ENCODE measurements at regions not wholly inside any gene's neighbourhood (a gene's known extent, or its start where the extent isn't known, plus 50 kb on each side); places are given as distances from the start of the nearest gene placed in this dataset.

DNA sequence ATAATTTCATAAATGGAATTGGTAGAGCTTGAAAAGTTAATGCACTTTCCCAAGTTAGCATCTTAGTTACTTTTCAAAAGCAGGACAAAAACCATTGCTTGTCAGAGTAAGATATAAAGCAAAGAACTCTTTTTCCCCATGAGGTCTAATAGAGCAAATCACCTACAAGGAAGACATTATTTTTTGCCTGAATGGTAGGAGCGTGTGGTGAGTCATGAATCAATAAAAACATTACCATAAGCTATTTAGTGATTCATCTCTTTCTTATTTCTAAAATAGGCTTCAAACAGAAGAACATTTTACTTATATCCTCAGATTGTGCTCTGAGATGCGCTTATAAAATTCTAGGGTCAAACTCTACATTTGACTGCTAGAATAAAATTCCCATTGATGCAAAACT is 109.4 kb upstream of the GPRIN3 start:
- no peak for DNase-seq

GRCh38 chr4:89413518-89413917 is 105.9 kb upstream of the GPRIN3 start:
- no peak for DNase-seq

- DNase-seq: no peak
These were observed 104.1 kb upstream of the GPRIN3 start for GRCh38 chr4:89411539-89412309.

GRCh38 chr4:89410687-89411086 is 103.1 kb upstream of the GPRIN3 start:
- DNase-seq: no peak

- no peak for DNase-seq
These were observed 96.9 kb upstream of the GPRIN3 start for GRCh38 chr4:89404530-89404929.

DNA sequence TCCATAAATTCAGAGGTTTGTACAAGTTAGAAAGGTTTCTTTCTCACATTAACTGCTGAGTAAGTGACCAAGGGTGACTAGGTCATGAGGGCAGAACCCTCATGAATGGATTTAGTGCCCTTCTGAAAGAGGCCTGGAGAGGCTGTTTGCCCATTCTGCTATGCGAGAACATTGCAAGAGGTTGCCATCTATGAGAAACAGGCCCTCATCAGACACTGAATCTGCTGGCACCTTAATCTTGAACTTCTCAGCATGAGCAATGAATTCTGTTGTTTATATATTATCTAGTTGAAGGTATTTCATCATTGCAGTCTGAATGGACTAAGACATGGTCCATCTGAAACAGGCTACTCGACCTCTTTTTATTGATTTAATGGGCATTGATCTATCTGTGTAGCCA is 96.2 kb upstream of the GPRIN3 start:
- DNase-seq: no peak

DNA sequence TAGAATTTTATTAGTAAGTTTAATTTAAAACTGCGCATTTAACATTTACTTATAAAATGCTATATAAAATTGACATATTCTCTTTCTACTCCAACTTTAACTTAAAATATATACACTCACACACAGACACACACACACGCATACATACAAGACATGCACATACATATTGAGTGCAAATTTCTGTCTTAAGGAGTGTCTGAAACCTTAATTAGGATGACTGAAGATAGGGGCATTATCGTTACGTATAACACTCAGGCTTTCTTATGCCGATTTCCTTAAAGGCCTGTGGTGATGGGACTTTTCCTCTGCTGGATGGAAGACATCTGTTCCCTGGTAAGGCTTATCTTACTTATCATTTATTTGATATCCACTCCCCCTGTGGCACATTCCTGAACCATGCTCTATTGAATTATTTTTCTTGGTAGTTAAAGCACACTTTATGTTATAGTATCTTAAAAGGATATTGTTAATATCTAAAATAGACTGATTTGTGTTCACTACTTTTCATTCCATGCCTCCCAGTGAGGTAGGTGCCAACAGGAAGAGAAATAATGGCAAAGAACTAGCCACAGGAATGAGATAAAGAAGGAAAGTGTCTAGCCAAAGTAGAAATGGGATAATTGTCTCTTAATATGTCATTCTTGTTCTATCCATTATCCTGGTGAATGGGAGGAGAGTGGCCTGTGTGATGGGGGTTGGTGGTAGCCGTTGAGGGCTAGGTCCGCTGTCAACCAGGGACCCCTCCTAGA is 92.9 kb upstream of the GPRIN3 start:
- no peak for DNase-seq

- DNase-seq: no peak
These were observed 91.0 kb upstream of the GPRIN3 start for GRCh38 chr4:89398644-89399043.

- no peak for DNase-seq
These were observed 90.5 kb upstream of the GPRIN3 start for GRCh38 chr4:89398146-89398545.

GRCh38 chr4:89397441-89397840 is 89.8 kb upstream of the GPRIN3 start:
- DNase-seq: no peak

DNA sequence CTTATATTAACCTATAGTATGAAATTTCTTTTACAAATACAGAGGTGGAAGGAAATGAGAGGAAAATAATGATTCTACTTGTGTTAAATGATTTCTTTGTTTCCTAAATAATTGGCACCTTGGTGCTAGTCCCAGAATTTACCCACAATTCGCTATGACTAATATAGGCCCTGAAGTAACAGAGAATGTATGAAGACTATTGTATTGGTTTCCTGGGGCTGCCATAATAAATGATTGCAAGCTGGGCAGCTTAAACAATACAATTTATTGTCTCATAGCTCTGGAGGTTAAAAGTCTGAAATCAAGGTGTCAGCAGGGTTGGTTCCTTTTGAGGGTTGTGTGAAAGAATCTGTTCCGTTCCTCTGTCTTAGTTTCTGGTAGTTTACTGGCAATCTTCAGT is 74.8 kb upstream of the GPRIN3 start:
- DNase-seq: no peak

- no peak for DNase-seq
These were observed 73.4 kb upstream of the GPRIN3 start for GRCh38 chr4:89380980-89381379.

GRCh38 chr4:89379511-89380044 is 72.0 kb upstream of the GPRIN3 start:
- DNase-seq: no peak

GRCh38 chr4:89373394-89373793 is 65.8 kb upstream of the GPRIN3 start:
- no peak for DNase-seq

GRCh38 chr4:89371614-89372013 is 64.0 kb upstream of the GPRIN3 start:
- DNase-seq: no peak

DNA sequence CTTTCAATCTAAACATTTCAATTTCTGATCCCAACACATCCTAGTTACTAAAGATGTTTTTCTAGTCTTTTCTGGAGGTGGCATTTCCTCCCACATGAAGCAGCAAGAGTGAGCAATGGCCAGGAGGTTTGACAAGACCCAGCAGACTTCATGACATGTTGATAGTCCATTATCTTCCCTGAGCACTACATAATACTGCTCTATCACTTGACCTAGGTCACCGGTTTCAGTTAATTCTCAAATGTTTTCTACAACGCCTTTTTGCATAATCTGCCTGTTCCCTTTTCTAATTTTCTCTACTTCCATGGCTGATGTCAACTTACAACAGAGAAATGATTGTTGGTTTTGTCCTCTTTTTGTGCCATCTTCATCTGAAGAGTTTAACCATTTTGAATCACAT is 62.0 kb upstream of the GPRIN3 start:
- DNase-seq: no peak

DNA sequence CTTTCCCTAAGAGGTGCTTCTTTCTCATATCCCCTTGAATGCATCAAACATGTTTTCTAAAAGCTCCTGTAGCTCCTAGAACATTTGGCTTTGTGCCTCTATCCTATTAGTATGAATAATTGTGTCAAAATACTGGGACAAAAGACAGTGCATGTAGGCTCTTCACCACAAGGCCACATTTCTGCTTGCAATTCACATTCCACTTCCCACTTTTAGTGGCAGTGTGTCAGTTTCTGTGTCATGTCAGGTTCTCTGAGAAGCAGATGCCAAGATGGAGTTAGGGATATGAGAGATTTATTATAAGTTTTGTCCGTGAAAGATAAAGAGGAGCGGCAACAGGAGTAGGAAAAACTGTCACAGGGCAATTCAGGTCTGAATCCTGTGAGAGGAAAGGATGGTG is 61.3 kb upstream of the GPRIN3 start:
- DNase-seq: no peak

- no peak for DNase-seq
These were observed 58.2 kb upstream of the GPRIN3 start for GRCh38 chr4:89365776-89366175.

DNA sequence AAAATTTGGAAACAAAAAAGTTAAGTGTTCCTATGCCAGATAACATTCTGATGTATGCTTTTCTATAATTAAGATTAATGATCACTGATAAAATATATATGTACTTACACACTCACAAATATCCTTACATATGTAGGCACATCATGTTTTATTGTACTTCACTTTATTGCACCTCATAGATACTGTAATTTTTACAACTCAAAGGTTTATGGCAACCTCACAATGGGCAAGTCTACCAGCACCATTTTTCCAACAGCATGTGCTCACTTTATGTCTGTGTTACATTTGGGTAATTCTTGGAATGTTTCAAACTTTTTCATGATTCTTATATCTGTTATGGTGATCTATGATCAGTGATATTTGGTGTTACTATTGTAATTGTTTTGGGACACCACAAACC is 57.8 kb upstream of the GPRIN3 start:
- DNase-seq: no peak

DNA sequence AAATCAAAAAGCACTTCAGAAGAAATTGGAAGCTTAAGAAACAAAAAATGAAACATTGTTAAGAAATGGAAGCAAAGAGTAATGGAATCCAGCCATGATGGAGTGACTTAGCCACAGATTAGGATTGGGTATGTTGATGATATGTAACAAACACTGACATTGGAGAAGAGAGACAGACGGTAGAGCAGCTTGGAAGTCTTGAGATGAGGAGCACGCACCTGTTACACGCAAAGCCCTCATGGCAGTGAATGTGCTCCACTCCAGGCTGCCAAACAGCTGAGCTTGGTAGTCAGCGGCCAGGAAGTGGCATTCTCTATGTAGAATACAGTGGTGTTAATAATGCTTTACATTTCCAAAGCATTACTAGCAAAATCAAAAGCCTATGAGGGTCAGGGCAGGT is 56.9 kb upstream of the GPRIN3 start:
- no peak for DNase-seq

- DNase-seq: no peak
These were observed 56.2 kb upstream of the GPRIN3 start for GRCh38 chr4:89363786-89364185.

DNA sequence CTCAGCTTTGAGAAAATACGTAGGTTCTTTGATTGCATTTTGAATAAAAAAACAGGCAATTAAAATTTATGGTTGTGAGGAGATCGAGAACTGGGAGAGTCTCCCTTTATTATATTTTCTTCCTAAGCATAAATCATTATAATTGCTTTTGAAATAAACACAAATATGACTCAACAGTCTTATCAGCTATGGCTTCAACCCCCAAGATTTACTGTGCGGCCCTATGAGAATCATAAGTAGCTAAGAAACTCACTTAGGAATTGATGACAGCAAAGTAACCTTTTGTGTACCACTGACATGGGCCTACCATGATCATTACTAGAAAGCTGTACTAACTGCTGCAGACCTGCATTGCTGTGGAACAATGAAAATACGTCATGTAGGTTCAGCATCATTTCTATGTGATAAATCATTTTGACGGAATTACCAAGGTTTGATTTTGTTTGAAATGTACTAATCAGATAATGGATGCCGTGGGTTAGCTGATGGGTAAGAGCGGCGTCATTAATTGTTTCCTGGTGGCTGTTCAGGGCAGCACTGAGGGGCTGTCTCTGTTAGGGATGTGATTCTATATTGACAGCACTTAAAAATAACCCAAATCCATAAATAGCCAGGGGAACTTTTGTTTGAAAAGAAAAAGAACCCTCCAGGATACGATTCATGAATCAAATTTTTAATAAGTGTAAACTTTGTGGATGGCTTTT is 51.5 kb upstream of the GPRIN3 start:
- no peak for DNase-seq

GRCh38 chr4:89357787-89358186 is 50.2 kb upstream of the GPRIN3 start:
- DNase-seq: no peak

All from stimulated activated CD4-positive, alpha-beta T cell treated with anti-CD3 and anti-CD28 coated beads, Interleukin-4, amount 100 ng/mL, for 24 hours (primary cell).